IMR-90 (cell line): ENCODE measurements at regions not wholly inside any gene's neighbourhood (a gene's known extent, or its start where the extent isn't known, plus 50 kb on each side); places are given as distances from the start of the nearest gene placed in this dataset.

ENCODE experiments used
- ATAC-seq: fragments of 200-7000 bp; cut with Tn5 transposase; 2 replicates; pipeline ENCODE4 v1.9.1; 2020; ENCODE audit warnings: low read depth, mild to moderate bottlenecking, moderate library complexity
- BruUV-seq: library from RNA; stranded (reverse); fragments of 400-500 nt; replicated peaks from 2 replicates; lab custom pipeline; 2021; lab: Mats Ljungman, UMichigan
- CTCF ChIA-PET: fragments of 300-600 bp; formaldehyde crosslinking; extraction: SDS; loops from one replicate; lab custom pipeline; 2021; ENCODE audit warnings: antibody characterized with exemption; lab: Yijun Ruan, JAX
- POLR2A ChIA-PET: fragments of 300-600 bp; sonication (Branson Sonifier 250); formaldehyde crosslinking; loops from one replicate; lab custom pipeline; 2022; ENCODE audit warnings: antibody characterized with exemption; ENCODE audit not compliant: unreplicated experiment; lab: Charles Lee
- DNase-seq: peaks from one replicate; pipeline ENCODE4 v3.0.0; 2013
- H2AFZ ChIP-seq: replicated peaks from 2 replicates; pipeline ENCODE3; 2013; ENCODE audit warnings: low read length, mild to moderate bottlenecking; ENCODE audit not compliant: poor library complexity
- H2AK5ac ChIP-seq: 2 replicates; pipeline ENCODE4 v1.6.1; 2013; ENCODE audit warnings: low read depth, low read length, inconsistent platforms
- H2AK9ac ChIP-seq: replicated peaks from 2 replicates; pipeline ENCODE3; 2013; ENCODE audit warnings: mild to moderate bottlenecking, low read depth, low read length, moderate library complexity; ENCODE audit not compliant: poor library complexity
- H2BK120ac ChIP-seq: 2 replicates; pipeline ENCODE4 v1.6.1; 2013; ENCODE audit warnings: low read depth, low read length, inconsistent platforms
- H2BK15ac ChIP-seq: 3 replicates; pipeline ENCODE4 v1.6.1; 2013; ENCODE audit warnings: low read depth, low read length, inconsistent platforms
- H2BK20ac ChIP-seq: 2 replicates; pipeline ENCODE4 v1.6.1; 2013; ENCODE audit warnings: low read depth, mild to moderate bottlenecking, inconsistent platforms, low read length, moderate library complexity
- H2BK5ac ChIP-seq: 2 replicates; pipeline ENCODE4 v1.6.1; 2013; ENCODE audit warnings: mild to moderate bottlenecking, low read depth, low read length, inconsistent platforms; ENCODE audit not compliant: poor library complexity, severe bottlenecking
- H3K14ac ChIP-seq: replicated peaks from 2 replicates; pipeline ENCODE4 v1.6.1; 2013; ENCODE audit warnings: low read depth, low read length, inconsistent platforms
- H3K18ac ChIP-seq: 2 replicates; pipeline ENCODE4 v1.6.1; 2013; ENCODE audit warnings: low read depth, low read length, control low read depth
- H3K23ac ChIP-seq: 2 replicates; pipeline ENCODE4 v1.6.1; 2013; ENCODE audit warnings: low read depth, low read length, inconsistent platforms
- H3K27ac ChIP-seq: 2 replicates; pipeline ENCODE4 v1.5.1; 2013; ENCODE audit warnings: mild to moderate bottlenecking, control low read depth, low read length; ENCODE audit not compliant: insufficient read depth
- H3K27me3 ChIP-seq: 2 replicates; pipeline ENCODE4 v1.6.1; 2013; ENCODE audit warnings: low read length; ENCODE audit not compliant: control insufficient read depth, insufficient read depth
- H3K36me3 ChIP-seq: 2 replicates; pipeline ENCODE4 v1.6.1; 2013; ENCODE audit warnings: low read length, mixed read lengths; ENCODE audit not compliant: control insufficient read depth, insufficient read depth
- H3K4ac ChIP-seq: 2 replicates; pipeline ENCODE4 v1.6.1; 2013; ENCODE audit warnings: low read depth, low read length, inconsistent platforms
- H3K4me1 ChIP-seq: 2 replicates; pipeline ENCODE4 v1.6.1; 2013; ENCODE audit warnings: low read length, mixed read lengths; ENCODE audit not compliant: control insufficient read depth, insufficient read depth
- H3K4me2 ChIP-seq: 2 replicates; pipeline ENCODE4 v1.6.1; 2013; ENCODE audit warnings: low read depth, mild to moderate bottlenecking, control low read depth, low read length, moderate library complexity
- H3K4me3 ChIP-seq: 2 replicates; pipeline ENCODE4 v1.5.1; 2013; ENCODE audit warnings: low read depth, mild to moderate bottlenecking, control low read depth, low read length, moderate library complexity; ENCODE audit not compliant: insufficient read depth
- H3K56ac ChIP-seq: 2 replicates; pipeline ENCODE4 v1.6.1; 2013; ENCODE audit warnings: low read length, inconsistent platforms; ENCODE audit not compliant: insufficient read depth; ENCODE audit errors: extremely low read depth
- H3K79me1 ChIP-seq, 2 experiments: 2 replicates each; pipeline ENCODE4 v1.6.1; 2013; ENCODE audit warnings: low read length in 2 of 2, inconsistent platforms in 1 of 2, low read depth in 1 of 2
- H3K9ac ChIP-seq: 2 replicates; pipeline ENCODE4 v1.6.1; 2013; ENCODE audit warnings: low read depth, low read length, control low read depth
- H3K9me1 ChIP-seq: 2 replicates; pipeline ENCODE4 v1.6.1; 2013; ENCODE audit warnings: low read length, inconsistent platforms; ENCODE audit not compliant: insufficient read depth
- H3K9me3 ChIP-seq: 2 replicates; pipeline ENCODE4 v1.6.1; 2013; ENCODE audit warnings: low read length; ENCODE audit not compliant: control insufficient read depth, insufficient read depth
- H4K20me1 ChIP-seq: 2 replicates; pipeline ENCODE4 v1.6.1; 2013; ENCODE audit warnings: low read length, inconsistent platforms; ENCODE audit not compliant: insufficient read depth
- H4K5ac ChIP-seq: 2 replicates; pipeline ENCODE4 v1.6.1; 2013; ENCODE audit warnings: mild to moderate bottlenecking, low read depth, low read length, control low read depth
- H4K8ac ChIP-seq, 2 experiments: 2 replicates each; pipeline ENCODE4 v1.6.1; 2013; ENCODE audit warnings: low read depth in 2 of 2, low read length in 2 of 2, control low read depth in 1 of 2, inconsistent platforms in 1 of 2
- H4K91ac ChIP-seq: 2 replicates; pipeline ENCODE4 v1.6.1; 2013; ENCODE audit warnings: low read depth, low read length, inconsistent platforms; ENCODE audit not compliant: insufficient read depth
- MAFK ChIP-seq: IDR thresholded peaks from 2 replicates; pipeline ENCODE4 v1.6.1; 2012; ENCODE audit warnings: low read depth, low read length, improper control_type of control experiment
- RFX5 ChIP-seq: IDR thresholded peaks from 2 replicates; pipeline ENCODE4 v1.8.0; 2012; ENCODE audit warnings: low read depth, mild to moderate bottlenecking, low read length, moderate library complexity
- dilution Hi-C: fragments of 300-500 bp; cut with HindIII; formaldehyde crosslinking; loops from one replicate; pipeline ENCODE4 v1.14.3; 2018; ENCODE audit warnings: low sequenced_read_pairs; ENCODE audit not compliant: unreplicated experiment
- in situ Hi-C: fragments of 300-500 bp; cut with MboI; formaldehyde crosslinking; loops from 3 replicates; pipeline ENCODE4 v1.14.3; 2019; ENCODE audit warnings: low sequenced_read_pairs, inconsistent platforms, mixed read lengths
- intact Hi-C: fragments of 100-400 bp; cut with micrococcal nuclease; formaldehyde crosslinking; loops from 2 replicates; pipeline ENCODE4 v1.10.0; 2022

DNA sequence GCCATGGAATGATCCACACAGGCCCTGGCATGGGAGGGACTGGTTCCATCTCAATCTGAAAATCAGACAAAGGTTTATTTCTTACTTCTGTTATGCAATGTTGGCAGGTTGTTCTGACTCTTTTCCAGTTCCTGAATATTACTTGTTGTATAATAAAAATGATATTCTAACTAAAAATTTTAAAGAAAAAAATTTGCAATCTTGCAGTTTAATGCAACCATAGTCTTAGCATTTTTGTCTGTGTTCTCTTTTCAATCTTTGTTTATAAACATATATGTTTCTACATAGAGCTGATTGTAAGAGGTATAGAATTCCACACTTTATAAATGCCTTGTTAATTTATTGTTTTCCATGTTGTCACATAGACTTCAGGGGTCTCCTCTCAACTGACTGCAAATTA lies 143.4 kb downstream of the RPIA start:
- Histone ChIP-seq H3K18ac (no peak overlapping the region), H3K9me1 (no peaks in the 10 kb centered on the region), H3K14ac (no peak overlapping the region), H3K79me1 (no peaks in the 10 kb centered on the region), H2BK20ac (no peak overlapping the region), H4K8ac (no peak overlapping the region), H2AK5ac (no peak overlapping the region), H3K27me3 (no peaks in the 10 kb centered on the region), H3K4ac (no peak overlapping the region), H2BK5ac (no peak overlapping the region), H3K4me2 (no peak overlapping the region), H2AFZ (no peak overlapping the region), H3K4me3 (no peak overlapping the region), H3K4me1 (no peaks in the 10 kb centered on the region), H4K5ac (no peak overlapping the region), H3K36me3 (no peaks in the 10 kb centered on the region), H3K9ac (no peak overlapping the region), H3K27ac (no peak overlapping the region), H3K23ac (no peak overlapping the region), H3K56ac (no peak overlapping the region), H4K91ac (no peak overlapping the region), H3K9me3 (no peaks in the 10 kb centered on the region), H2AK9ac (no peak overlapping the region), H2BK120ac (no peak overlapping the region), H4K20me1 (no peaks in the 10 kb centered on the region), H2BK15ac (no peak overlapping the region)
- dilution Hi-C loops: no loop called here
- BruUV-seq: no TSS peak
- ATAC-seq (no peak), DNase-seq (no peak)
- ChIA-PET CTCF (interaction anchor here (0.9 kb wide), 1 partner anchor 45 kb away, joined by 3 read pairs; no protein-coding TSS in a partner anchor), POLR2A (no interaction called here)
- TF ChIP-seq RFX5 (no peak), MAFK (peak; percentile 69)
- intact Hi-C loops: no loop called here
- in situ Hi-C loops: no loop called here
